ENCODE measurements at regions not wholly inside any gene's neighbourhood (a gene's known extent, or its start where the extent isn't known, plus 50 kb on each side); places are given as distances from the start of the nearest gene placed in this dataset.
A peak's percentile ranks its signal among the peaks of the same experiment; 100 is the strongest.
"Not testable (repeated sequence)": the region's sequence is repeated elsewhere in the genome, so short reads cannot be mapped to it uniquely, and the experiment has no call there.

GRCh38 chr2:91477291-91477690 is 2785.8 kb downstream of the RPIA start:
- not testable (repeated sequence) for H3K27me3 Mint-ChIP-seq (ENCODE audit: insufficient read depth, low read depth); H3K27ac Mint-ChIP-seq; H3K4me1 ChIP-seq; H3K9ac ChIP-seq; H3F3A ChIP-seq (ENCODE audit: low read depth); H3K27ac ChIP-seq; H2AFZ ChIP-seq (replicated peaks); H3K4me3 ChIP-seq; H3K27me3 ChIP-seq; H3K4me3 Mint-ChIP-seq; H3K4me1 Mint-ChIP-seq; H3K79me2 ChIP-seq (ENCODE audit: low read depth); H3K36me3 Mint-ChIP-seq; H4K20me1 ChIP-seq (ENCODE audit: low read depth); H3K4me2 ChIP-seq; H3K36me3 ChIP-seq
- peaks cover 20% of the 10 kb centered on the region for H3K9me3 ChIP-seq (ENCODE audit: low read depth)
- peak; percentile 1 for DNase-seq (ENCODE audit: low spot score)
- peaks cover 11% of the 10 kb centered on the region for H3K9me3 Mint-ChIP-seq

- peaks cover 2% of the 10 kb centered on the region for H3K36me3 Mint-ChIP-seq
- Histone ChIP-seq H3K9me3 (ENCODE audit: low read depth) (peaks cover 16% of the 10 kb centered on the region), H3K27ac (no peak overlapping the region), H3K4me3 (no peak overlapping the region), H3K27me3 (peaks cover 7% of the 10 kb centered on the region), H4K20me1 (ENCODE audit: low read depth) (no peaks in the 10 kb centered on the region), H3K9ac (no peak overlapping the region), H3F3A (ENCODE audit: low read depth) (peaks cover 5% of the 10 kb centered on the region), H3K4me2 (no peak overlapping the region), H3K79me2 (ENCODE audit: low read depth) (no peaks in the 10 kb centered on the region), H3K4me1 (no peaks in the 10 kb centered on the region), H3K36me3 (no peaks in the 10 kb centered on the region), H2AFZ (replicated peaks) (no peak overlapping the region)
- peaks cover 6% of the 10 kb centered on the region for H3K27me3 Mint-ChIP-seq (ENCODE audit: insufficient read depth, low read depth)
- H3K4me3 Mint-ChIP-seq: peak overlapping the region; percentile 70
- no peak overlapping the region for H3K27ac Mint-ChIP-seq
- H3K9me3 Mint-ChIP-seq: peaks cover 13% of the 10 kb centered on the region
- DNase-seq (ENCODE audit: low spot score): peak; percentile 12
- no peaks in the 10 kb centered on the region for H3K4me1 Mint-ChIP-seq
- TF ChIP-seq EZH2phosphoT487 (IDR thresholded peaks at IDR 0.05): no peak
- TF ChIP-seq CTCF (IDR thresholded peaks at IDR 0.05): no peak
- TF ChIP-seq EZH2 (IDR thresholded peaks at IDR 0.05): no peak
Observed at GRCh38 chr2:91477731-91478672, 2786.5 kb downstream of the RPIA start.

- H3F3A ChIP-seq (ENCODE audit: low read depth); H2AFZ ChIP-seq (replicated peaks); H3K4me1 Mint-ChIP-seq; H3K4me3 ChIP-seq; H3K27me3 ChIP-seq; H3K4me1 ChIP-seq; H3K27ac ChIP-seq; H4K20me1 ChIP-seq (ENCODE audit: low read depth); H3K27me3 Mint-ChIP-seq (ENCODE audit: insufficient read depth, low read depth); H3K79me2 ChIP-seq (ENCODE audit: low read depth); H3K9ac ChIP-seq; H3K36me3 ChIP-seq; H3K27ac Mint-ChIP-seq; H3K4me2 ChIP-seq; H3K36me3 Mint-ChIP-seq: not testable (repeated sequence)
- Mint-ChIP-seq H3K4me3 (peak overlapping the region; percentile 72), H3K9me3 (peaks cover 11% of the 10 kb centered on the region)
- H3K9me3 ChIP-seq (ENCODE audit: low read depth): peaks cover 11% of the 10 kb centered on the region
- peak; percentile 1 for DNase-seq (ENCODE audit: low spot score)
Observed at GRCh38 chr2:91478851-91479718, 2787.6 kb downstream of the RPIA start.

GRCh38 chr2:91485226-91485625 is 2793.8 kb downstream of the RPIA start:
- H3K27me3 Mint-ChIP-seq (ENCODE audit: insufficient read depth, low read depth); H3K4me3 Mint-ChIP-seq: not testable (repeated sequence)

GRCh38 chr2:91497129-91498064 is 2805.9 kb downstream of the RPIA start:
- H3K9me3 Mint-ChIP-seq: peaks cover 31% of the 10 kb centered on the region
- DNase-seq (ENCODE audit: low spot score): peak; percentile 0
- not testable (repeated sequence) for H3K4me1 ChIP-seq; H3K4me2 ChIP-seq; H3K27me3 ChIP-seq; H3F3A ChIP-seq (ENCODE audit: low read depth); H3K9ac ChIP-seq; H3K27ac Mint-ChIP-seq; H3K79me2 ChIP-seq (ENCODE audit: low read depth); H3K9me3 ChIP-seq (ENCODE audit: low read depth); H3K36me3 ChIP-seq; H3K4me1 Mint-ChIP-seq; H3K27me3 Mint-ChIP-seq (ENCODE audit: insufficient read depth, low read depth); H3K36me3 Mint-ChIP-seq; H2AFZ ChIP-seq (replicated peaks); H3K4me3 Mint-ChIP-seq; H4K20me1 ChIP-seq (ENCODE audit: low read depth); H3K4me3 ChIP-seq; H3K27ac ChIP-seq

More at GRCh38 chr2:91485226-91485625, 2793.8 kb downstream of the RPIA start:
- not testable (repeated sequence) for DNase-seq (ENCODE audit: low spot score); H3K9me3 ChIP-seq (ENCODE audit: low read depth); H3K9ac ChIP-seq; H3K36me3 Mint-ChIP-seq; H3K27me3 ChIP-seq; H2AFZ ChIP-seq (replicated peaks); H3K4me2 ChIP-seq; H3K4me3 ChIP-seq; H3K27ac Mint-ChIP-seq; H3K9me3 Mint-ChIP-seq; H3K79me2 ChIP-seq (ENCODE audit: low read depth); H3K36me3 ChIP-seq; H3K4me1 Mint-ChIP-seq; H3K27ac ChIP-seq; H4K20me1 ChIP-seq (ENCODE audit: low read depth); H3K4me1 ChIP-seq; H3F3A ChIP-seq (ENCODE audit: low read depth)

GRCh38 chr2:91498065-91498449 is 2806.6 kb downstream of the RPIA start:
- not testable (repeated sequence) for H3F3A ChIP-seq (ENCODE audit: low read depth); H3K4me3 Mint-ChIP-seq; DNase-seq (ENCODE audit: low spot score); H3K27me3 ChIP-seq; H3K27ac ChIP-seq; H3K27me3 Mint-ChIP-seq (ENCODE audit: insufficient read depth, low read depth); H3K4me1 ChIP-seq; H3K4me1 Mint-ChIP-seq; H3K4me3 ChIP-seq; H3K9me3 ChIP-seq (ENCODE audit: low read depth); H4K20me1 ChIP-seq (ENCODE audit: low read depth); H2AFZ ChIP-seq (replicated peaks); H3K27ac Mint-ChIP-seq; H3K36me3 Mint-ChIP-seq; H3K36me3 ChIP-seq; H3K4me2 ChIP-seq; H3K9ac ChIP-seq; H3K79me2 ChIP-seq (ENCODE audit: low read depth)
- peaks cover 34% of the 10 kb centered on the region for H3K9me3 Mint-ChIP-seq

Measured in neural progenitor cell (in vitro differentiated cells).